HCT116 (cell line): ENCODE measurements at regions not wholly inside any gene's neighbourhood (a gene's known extent, or its start where the extent isn't known, plus 50 kb on each side); places are given as distances from the start of the nearest gene placed in this dataset.

Source experiments
- ATAC-seq: fragments of 200-7000 bp; cut with Tn5 transposase; 2 replicates; pipeline ENCODE4 v1.9.1; 2020; ENCODE audit warnings: mild to moderate bottlenecking, moderate library complexity
- BruUV-seq: library from RNA; stranded (reverse); fragments of 400-500 nt; replicated peaks from 2 replicates; lab custom pipeline; 2021; lab: Mats Ljungman, UMichigan
- CTCF ChIA-PET: fragments of 300-600 bp; sonication (Branson Sonifier 250); formaldehyde crosslinking; loops from one replicate; lab custom pipeline; 2021; ENCODE audit warnings: antibody characterized with exemption; lab: Charles Lee
- POLR2A ChIA-PET: fragments of 300-600, 350-600 bp; sonication (Branson Sonifier 250); formaldehyde crosslinking; loops from one replicate; lab custom pipeline; 2021; ENCODE audit warnings: antibody characterized with exemption; lab: Charles Lee
- RAD21 ChIA-PET, 2 experiments: fragments of 300-600 bp; sonication (Branson Sonifier 250); formaldehyde crosslinking; loops; one replicate each; lab custom pipeline; 2023; ENCODE audit warnings: low total read pairs in 2 of 2; ENCODE audit not compliant: uncharacterized antibody in 2 of 2, unreplicated experiment in 2 of 2, low non-redundant PET in 1 of 2; lab: Charles Lee
- DNase-seq: peaks from one replicate; pipeline ENCODE4 v3.0.0-alpha.2; 2010; ENCODE audit warnings: low read depth, low spot score
- H2AFZ ChIP-seq: fragments of 200-600 bp; shearing (Covaris generic), sonication (generic); 2 replicates; pipeline ENCODE4 v1.6.1; 2017; ENCODE audit warnings: low read depth, mixed run types, mixed read lengths, antibody characterized with exemption, low read length; ENCODE audit not compliant: poor library complexity, severe bottlenecking
- H3K27ac ChIP-seq: 2 replicates; pipeline ENCODE4 v1.5.1; 2012; ENCODE audit warnings: low read depth, low read length
- H3K27me3 ChIP-seq: fragments of 200-600 bp; sonication (generic); 2 replicates; pipeline ENCODE4 v1.6.1; 2016; ENCODE audit warnings: mixed run types, low read length, mixed read lengths; ENCODE audit not compliant: insufficient read depth
- H3K36me3 ChIP-seq, 2 experiments: fragments of 200-500 bp in 1 of 2; fragments of 200-600 bp in 1 of 2; sonication (Bioruptor generic) in 1 of 2; sonication (generic) in 1 of 2; 2 replicates each; pipeline versions ENCODE4 v1.5.1 to v1.6.1; 2014 to 2016; ENCODE audit warnings: low read length in 2 of 2, inconsistent platforms in 1 of 2, mixed read lengths in 1 of 2, mixed run types in 1 of 2; ENCODE audit not compliant: insufficient read depth in 2 of 2, control insufficient read depth in 1 of 2
- H3K4me1 ChIP-seq, 2 experiments: fragments of 200-600 bp in 1 of 2; sonication (generic) in 1 of 2; 2 replicates each; pipeline versions ENCODE4 v1.5.1 to v1.6.1; 2012 to 2017; ENCODE audit warnings: low read length in 2 of 2, inconsistent platforms in 1 of 2, mild to moderate bottlenecking in 1 of 2, mixed read lengths in 1 of 2, mixed run types in 1 of 2, moderate library complexity in 1 of 2; ENCODE audit not compliant: insufficient read depth in 2 of 2, control insufficient read depth in 1 of 2
- H3K4me2 ChIP-seq: fragments of 200-600 bp; sonication (generic); 2 replicates; pipeline ENCODE4 v1.6.1; 2017; ENCODE audit warnings: mixed run types, low read length, mixed read lengths
- H3K4me3 ChIP-seq, 2 experiments: fragments of 200-600 bp in 1 of 2; sonication (generic) in 1 of 2; replicated peaks in 1 of 2; 2 replicates each; pipeline ENCODE4 v1.5.1; 2011 to 2016; ENCODE audit warnings: low read length in 2 of 2, control low read depth in 1 of 2, low read depth in 1 of 2, mild to moderate bottlenecking in 1 of 2, mixed read lengths in 1 of 2, mixed run types in 1 of 2
- H3K79me2 ChIP-seq: fragments of 200-600 bp; sonication (generic); 2 replicates; pipeline ENCODE4 v1.6.1; 2017; ENCODE audit warnings: mild to moderate bottlenecking, mixed run types, low read length, moderate library complexity, mixed read lengths; ENCODE audit not compliant: insufficient read depth
- H3K9ac ChIP-seq: fragments of 200-600 bp; sonication (generic); 2 replicates; pipeline ENCODE4 v1.6.1; 2016; ENCODE audit warnings: low read length, mixed read lengths
- H3K9me2 ChIP-seq: fragments of 200-600 bp; sonication (generic), shearing (Covaris generic); 2 replicates; pipeline ENCODE4 v1.6.1; 2017; ENCODE audit warnings: mixed run types, mild to moderate bottlenecking, moderate library complexity; ENCODE audit not compliant: insufficient read depth
- H3K9me3 ChIP-seq, 2 experiments: fragments of 200-500 bp in 1 of 2; fragments of 200-600 bp in 1 of 2; sonication (Bioruptor generic) in 1 of 2; sonication (generic) in 1 of 2; 2 replicates each; pipeline ENCODE4 v1.6.1; 2014 to 2017; ENCODE audit warnings: low read length in 2 of 2, mixed read lengths in 2 of 2, inconsistent platforms in 1 of 2, low read depth in 1 of 2, mild to moderate bottlenecking in 1 of 2, mixed run types in 1 of 2, moderate library complexity in 1 of 2; ENCODE audit not compliant: control insufficient read depth in 1 of 2, insufficient read depth in 1 of 2
- H4K20me1 ChIP-seq: fragments of 200-600 bp; sonication (generic), shearing (Covaris generic); 2 replicates; pipeline ENCODE4 v1.6.1; 2017; ENCODE audit warnings: mixed run types, mild to moderate bottlenecking, moderate library complexity; ENCODE audit not compliant: insufficient read depth
- CBX3 ChIP-seq: IDR thresholded peaks from 2 replicates; pipeline ENCODE4 v1.6.1; 2012; ENCODE audit warnings: low read depth
- CTCF ChIP-seq, 3 experiments: fragments of 200-600 bp in 1 of 3; sonication (generic) in 1 of 3; IDR thresholded peaks in 2 of 3; conservative IDR thresholded peaks in 1 of 3; 2 replicates each; pipeline ENCODE4 v1.5.1; 2012 to 2017; ENCODE audit warnings: low read depth in 2 of 3, low read length in 2 of 3, antibody characterized with exemption in 1 of 3, borderline replicate concordance in 1 of 3, control low read depth in 1 of 3, mild to moderate bottlenecking in 1 of 3, mixed read lengths in 1 of 3, mixed run types in 1 of 3, moderate library complexity in 1 of 3; ENCODE audit not compliant: insufficient read depth in 1 of 3
- EZH2 ChIP-seq: fragments of 200-600 bp; sonication (generic); IDR thresholded peaks from 2 replicates; pipeline ENCODE4 v1.6.1; 2017; ENCODE audit warnings: antibody characterized with exemption, mixed run types
- MAX ChIP-seq: IDR thresholded peaks from 2 replicates; pipeline ENCODE4 v1.6.1; 2012
- REST ChIP-seq: IDR thresholded peaks from 2 replicates; pipeline ENCODE4 v1.6.1; 2012; ENCODE audit warnings: low read depth
- SIN3A ChIP-seq: IDR thresholded peaks from 2 replicates; pipeline ENCODE4 v1.6.1; 2012; ENCODE audit warnings: low read depth
- SRF ChIP-seq: IDR thresholded peaks from 2 replicates; pipeline ENCODE4 v1.6.1; 2012; ENCODE audit warnings: low read depth
- intact Hi-C: fragments of 100-400 bp; cut with micrococcal nuclease; formaldehyde crosslinking; loops from 2 replicates; pipeline ENCODE4 v1.10.0; 2022

- TF ChIP-seq REST (no peak), SRF (no peak), MAX (no peak), SIN3A (no peak)
- TF ChIP-seq, all 23 proteins: peak for 0
These were observed 796.7 kb upstream of the ADGRL2 start (continued) for GRCh38 chr1:81004011-81004410.

GRCh38 chr1:80994934-80995333 is 805.8 kb upstream of the ADGRL2 start:
- intact Hi-C loops, result no loop called here
- ATAC-seq (no peak), DNase-seq (no peak)
- Histone ChIP-seq H3K4me2 (no peak overlapping the region), H3K36me3 (no peaks in the 10 kb centered on the region), H3K79me2 (no peaks in the 10 kb centered on the region), H3K9me2 (no peaks in the 10 kb centered on the region)
- BruUV-seq, result no TSS peak
- POLR2A ChIA-PET, result no interaction called here
- TF ChIP-seq CTCF (IDR thresholded peaks at IDR 0.05 in 2 of 3, conservative IDR thresholded peaks at IDR 0.05 in 1 of 3; ENCODE audit: borderline replicate concordance in 1 of 3, insufficient read depth in 1 of 3, low read depth in 2 of 3, low read length in 2 of 3) (no peak), EZH2 (no peak), CBX3 (no peak)
- TF ChIP-seq, all 23 proteins: peak for 0
- Histone ChIP-seq H3K9me3 (no peaks in the 10 kb centered on the region; a peak in 1 of 4 replicates), H3K9ac (no peak overlapping the region), H2AFZ (no peak overlapping the region), H3K4me1 (no peaks in the 10 kb centered on the region), H3K4me3 (no peak overlapping the region), H3K27me3 (no peaks in the 10 kb centered on the region), H4K20me1 (no peaks in the 10 kb centered on the region), H3K27ac (no peak overlapping the region)
- ChIA-PET RAD21 (no interaction called here), CTCF (no interaction called here)
